SK-N-MC (cell line): ENCODE measurements at regions not wholly inside any gene's neighbourhood (a gene's known extent, or its start where the extent isn't known, plus 50 kb on each side); places are given as distances from the start of the nearest gene placed in this dataset.

ENCODE experiments used
- EZH2 ChIP-seq: fragments of 200-600 bp; sonication (generic); IDR thresholded peaks from one replicate; pipeline ENCODE4 v1.6.1; 2017; ENCODE audit warnings: antibody characterized with exemption
- FOXP2 ChIP-seq: optimal IDR thresholded peaks from 2 replicates; pipeline ENCODE3; 2011; ENCODE audit warnings: mild to moderate bottlenecking, moderate library complexity; ENCODE audit not compliant: insufficient read depth; ENCODE audit errors: extremely low read length, control extremely low read depth
- POLR2AphosphoS5 ChIP-seq: IDR thresholded peaks from 2 replicates; pipeline ENCODE4 v1.6.1; 2012; ENCODE audit warnings: mild to moderate bottlenecking, low read depth, low read length, borderline replicate concordance

DNA sequence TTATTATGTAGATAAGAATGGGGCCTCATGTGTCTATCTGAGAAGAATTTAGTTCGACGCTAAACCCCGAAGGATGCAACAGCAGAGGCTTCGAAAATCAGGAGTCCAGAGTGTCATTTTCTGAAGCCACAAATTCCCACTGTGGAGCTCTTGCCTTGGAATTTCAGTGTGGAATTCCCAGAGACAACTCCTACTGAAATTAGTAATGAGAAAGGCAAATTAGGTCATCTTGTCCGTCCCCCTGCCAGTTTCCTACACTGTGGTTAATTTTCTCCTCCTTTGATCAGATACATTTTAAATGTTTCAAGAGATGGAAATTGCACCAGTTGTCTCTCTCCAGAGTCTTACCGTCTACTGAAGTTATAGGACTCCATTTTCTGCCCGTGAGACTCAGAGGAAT is 633.6 kb downstream of the BNC2 start:
- TF ChIP-seq EZH2 = no peak
- TF ChIP-seq FOXP2 = no peak
- no peak for TF ChIP-seq POLR2AphosphoS5
